Testis (tissue), 2 donors: ENCODE measurements at regions not wholly inside any gene's neighbourhood (a gene's known extent, or its start where the extent isn't known, plus 50 kb on each side); places are given as distances from the start of the nearest gene placed in this dataset.

Experiments
- DNase-seq: peaks from one replicate; pipeline ENCODE4 v3.0.0-alpha.2; 2019
- H3K27ac ChIP-seq, 2 donors: fragments of 200-600 bp; sonication (generic); one replicate each; pipeline ENCODE4 v1.5.1; 2019
- H3K27me3 ChIP-seq: fragments of 200-600 bp; sonication (generic); one replicate; pipeline ENCODE4 v1.5.1; 2019
- H3K36me3 ChIP-seq: fragments of 200-600 bp; sonication (generic); one replicate; pipeline ENCODE4 v1.5.1; 2017; ENCODE audit warnings: low read depth; ENCODE audit errors: missing control alignments
- H3K4me1 ChIP-seq: fragments of 200-600 bp; sonication (generic); one replicate; pipeline ENCODE4 v1.5.1; 2019
- H3K4me3 ChIP-seq, 2 donors: fragments of 200-600 bp; sonication (generic); one replicate each; pipeline ENCODE4 v1.5.1; 2017 to 2019
- H3K9me3 ChIP-seq: fragments of 200-600 bp; sonication (generic); one replicate; pipeline ENCODE4 v1.5.1; 2017
- POLR2A ChIP-seq: fragments of 450-650 bp; IDR thresholded peaks from one replicate; pipeline ENCODE4 v1.6.1; 2017; ENCODE audit warnings: antibody characterized with exemption, mild to moderate bottlenecking, moderate library complexity
- WGBS, 2 donors: methylation state at CpG; one replicate each; pipeline ENCODE4 v1.1.5; 2018; 5-methylcytosine and 5-hydroxymethylcytosine counted together
- intact Hi-C: fragments of 100-400 bp; cut with DNase I; formaldehyde crosslinking; loops from one replicate; pipeline ENCODE4 v1.15.1; 2023; ENCODE audit warnings: low total_unique reads
- TF ChIP-seq, protein P1 (sequence below), 3 experiments: fragments of 450-650 bp in 2 of 3; fragments of 200-600 bp in 1 of 3; sonication (generic) in 1 of 3; IDR thresholded peaks; one replicate each; pipeline ENCODE4 v1.5.1; 2016 to 2019; ENCODE audit warnings: antibody characterized with exemption in 3 of 3, mild to moderate bottlenecking in 2 of 3, moderate library complexity in 1 of 3

DNA sequence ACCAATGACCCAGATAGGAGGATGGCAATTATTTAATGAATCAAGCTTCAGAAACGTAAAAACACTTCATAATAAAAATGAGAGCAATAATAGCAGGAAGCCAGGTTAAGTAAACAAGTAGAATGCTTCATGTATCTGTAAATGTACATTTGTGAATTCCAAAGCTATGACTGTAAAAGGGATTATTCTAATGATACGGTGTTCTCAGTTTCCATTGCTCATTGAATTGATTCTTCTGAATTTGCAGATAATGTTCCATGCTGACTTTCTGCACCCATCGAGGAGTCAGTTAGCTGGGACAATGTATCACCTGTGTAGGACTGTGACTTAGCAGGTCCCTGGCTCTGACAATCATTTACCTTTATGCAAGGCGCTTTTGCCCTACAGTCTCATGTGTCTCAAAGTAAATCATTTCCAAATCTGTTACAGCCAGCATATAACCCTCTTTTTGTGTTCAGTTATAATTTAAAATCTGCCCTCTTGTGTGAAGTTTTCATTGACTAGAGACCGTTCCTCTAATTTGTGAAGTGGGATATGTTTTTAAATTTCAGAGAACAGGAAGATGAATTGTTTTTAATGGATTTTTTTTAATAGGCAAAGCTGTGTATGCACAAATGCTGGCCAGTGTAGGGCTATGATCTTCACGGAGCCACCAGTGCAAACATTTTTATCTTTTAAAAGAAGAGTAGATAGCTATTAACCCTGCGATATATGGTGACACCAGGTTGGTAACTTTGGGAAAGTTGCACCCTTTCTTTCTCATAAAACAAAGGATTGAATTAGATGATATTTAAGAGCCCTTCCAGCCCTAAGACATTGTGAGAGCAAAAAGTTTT, 267.1 kb downstream of the KLF5 start:
- Histone ChIP-seq H3K4me3 (no peak overlapping the region), H3K9me3 (no peaks in the 10 kb centered on the region), H3K4me1 (no peaks in the 10 kb centered on the region), H3K36me3 (no peaks in the 10 kb centered on the region), H3K27me3 (no peaks in the 10 kb centered on the region), H3K27ac (no peak overlapping the region)
- WGBS, 2 donors = 52 to 61% methylated on average over 7 of the region's 7 CpGs
- no peak for TF ChIP-seq POLR2A
- TF ChIP-seq, protein P1, sequence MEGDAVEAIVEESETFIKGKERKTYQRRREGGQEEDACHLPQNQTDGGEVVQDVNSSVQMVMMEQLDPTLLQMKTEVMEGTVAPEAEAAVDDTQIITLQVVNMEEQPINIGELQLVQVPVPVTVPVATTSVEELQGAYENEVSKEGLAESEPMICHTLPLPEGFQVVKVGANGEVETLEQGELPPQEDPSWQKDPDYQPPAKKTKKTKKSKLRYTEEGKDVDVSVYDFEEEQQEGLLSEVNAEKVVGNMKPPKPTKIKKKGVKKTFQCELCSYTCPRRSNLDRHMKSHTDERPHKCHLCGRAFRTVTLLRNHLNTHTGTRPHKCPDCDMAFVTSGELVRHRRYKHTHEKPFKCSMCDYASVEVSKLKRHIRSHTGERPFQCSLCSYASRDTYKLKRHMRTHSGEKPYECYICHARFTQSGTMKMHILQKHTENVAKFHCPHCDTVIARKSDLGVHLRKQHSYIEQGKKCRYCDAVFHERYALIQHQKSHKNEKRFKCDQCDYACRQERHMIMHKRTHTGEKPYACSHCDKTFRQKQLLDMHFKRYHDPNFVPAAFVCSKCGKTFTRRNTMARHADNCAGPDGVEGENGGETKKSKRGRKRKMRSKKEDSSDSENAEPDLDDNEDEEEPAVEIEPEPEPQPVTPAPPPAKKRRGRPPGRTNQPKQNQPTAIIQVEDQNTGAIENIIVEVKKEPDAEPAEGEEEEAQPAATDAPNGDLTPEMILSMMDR (IDR thresholded peaks at IDR 0.05) = no peak
- intact Hi-C loops = no loop called here
- no peak for DNase-seq

- TF ChIP-seq POLR2A = no peak
- TF ChIP-seq, protein P1 (IDR thresholded peaks at IDR 0.05) = no peak
- no peak overlapping the region for H3K4me3 ChIP-seq
- 37 to 41% methylated on average over 10 of the region's 10 CpGs for WGBS, 2 donors
- H3K4me1 ChIP-seq = no peaks in the 10 kb centered on the region
- H3K36me3 ChIP-seq = no peaks in the 10 kb centered on the region
- intact Hi-C loops = no loop called here
- H3K9me3 ChIP-seq = no peaks in the 10 kb centered on the region
- no peaks in the 10 kb centered on the region for H3K27me3 ChIP-seq
- H3K27ac ChIP-seq = no peak overlapping the region
- no peak for DNase-seq
Observed at GRCh38 chr13:73324842-73325722, 266.3 kb downstream of the KLF5 start.

DNA sequence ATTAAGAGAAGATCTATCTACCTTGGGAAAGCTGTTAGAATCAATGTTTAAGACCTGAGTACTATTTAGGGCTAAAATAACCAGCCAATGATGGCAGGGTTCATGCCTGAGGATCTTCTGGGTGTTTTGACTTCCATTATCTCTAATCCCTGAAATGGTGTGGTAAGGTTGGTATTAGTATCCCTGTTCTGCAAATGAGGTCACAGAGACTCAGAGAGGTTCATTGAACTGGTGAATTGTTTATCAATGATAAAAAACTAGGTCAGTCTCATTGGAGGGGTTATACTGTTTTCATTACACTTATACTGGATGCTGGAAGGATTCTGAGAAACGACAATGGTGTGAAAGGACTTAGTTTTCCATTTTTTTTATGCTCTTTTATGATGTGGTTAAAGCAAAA, 264.8 kb downstream of the KLF5 start:
- WGBS, 2 donors = 79 to 90% methylated on average over 1 of the region's 1 CpG
- Histone ChIP-seq H3K36me3 (no peaks in the 10 kb centered on the region), H3K27ac (no peak overlapping the region), H3K4me1 (no peaks in the 10 kb centered on the region), H3K9me3 (no peaks in the 10 kb centered on the region), H3K27me3 (no peaks in the 10 kb centered on the region), H3K4me3 (no peak overlapping the region)
- intact Hi-C loops = no loop called here
- TF ChIP-seq, protein P1 (IDR thresholded peaks at IDR 0.05) = no peak
- TF ChIP-seq POLR2A = no peak
- DNase-seq = no peak

GRCh38 chr13:73321043-73321442, 262.2 kb downstream of the KLF5 start:
- Histone ChIP-seq H3K4me1 (no peaks in the 10 kb centered on the region), H3K9me3 (no peaks in the 10 kb centered on the region), H3K27me3 (no peaks in the 10 kb centered on the region), H3K4me3 (no peak overlapping the region), H3K27ac (no peak overlapping the region), H3K36me3 (no peaks in the 10 kb centered on the region)
- DNase-seq = no peak
- 93 to 95% methylated on average over 2 of the region's 2 CpGs for WGBS, 2 donors
- no peak for TF ChIP-seq POLR2A
- TF ChIP-seq, protein P1 (IDR thresholded peaks at IDR 0.05) = no peak
- intact Hi-C loops = no loop called here
